GM12874 (cell line): ENCODE measurements at regions not wholly inside any gene's neighbourhood (a gene's known extent, or its start where the extent isn't known, plus 50 kb on each side); places are given as distances from the start of the nearest gene placed in this dataset.

Source experiments
- CTCF ChIP-seq: IDR thresholded peaks from 2 replicates; pipeline ENCODE4 v1.5.1; 2011; ENCODE audit warnings: low read depth, mild to moderate bottlenecking, control low read depth, low read length, moderate library complexity; ENCODE audit not compliant: insufficient read depth

GRCh38 chr19:29268721-29269393 is 55.9 kb upstream of the UQCRFS1 start:
- no peak for TF ChIP-seq CTCF

- no peak for TF ChIP-seq CTCF
These were observed 56.7 kb upstream of the UQCRFS1 start for GRCh38 chr19:29269641-29270040.

DNA sequence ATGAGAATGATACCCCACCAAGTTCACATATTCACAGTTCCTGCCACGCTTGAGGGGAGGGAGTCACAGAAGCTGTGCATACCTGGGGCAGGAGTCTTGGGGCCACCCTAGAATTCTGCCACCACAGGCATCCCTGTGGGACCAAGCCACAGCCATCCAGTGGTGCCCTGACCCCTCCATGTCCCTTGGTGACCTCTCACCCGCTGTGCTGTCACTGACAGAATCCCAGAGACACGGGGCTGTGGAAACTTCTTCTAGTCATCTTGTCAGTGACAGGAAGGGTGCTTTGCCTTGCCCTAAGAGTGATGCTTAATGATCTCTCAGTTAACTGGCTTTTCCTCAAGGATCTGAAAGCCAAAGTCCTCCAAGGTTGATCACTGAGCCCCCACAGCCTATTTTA is 58.4 kb upstream of the UQCRFS1 start:
- TF ChIP-seq CTCF = no peak

DNA sequence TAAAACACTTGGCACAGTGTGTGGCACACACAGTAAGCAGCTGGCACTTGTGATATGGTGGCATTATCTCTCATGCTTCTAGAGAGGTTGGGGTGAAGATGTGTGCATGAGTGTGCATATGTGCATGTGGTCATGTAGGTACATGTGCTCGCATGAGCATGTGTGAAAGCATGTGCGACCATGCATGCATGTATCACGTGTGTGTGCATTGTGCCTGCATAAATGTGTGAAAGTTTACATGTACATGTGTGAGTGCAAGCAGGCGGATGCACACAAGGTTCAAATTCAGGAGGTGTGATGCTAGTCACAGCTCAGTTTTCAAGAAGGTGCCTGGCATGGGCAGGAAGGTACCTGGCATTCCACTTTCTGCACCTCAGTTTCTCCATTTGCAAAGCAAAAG is 59.0 kb upstream of the UQCRFS1 start:
- TF ChIP-seq CTCF = no peak

GRCh38 chr19:29273000-29273640 is 60.2 kb upstream of the UQCRFS1 start:
- no peak for TF ChIP-seq CTCF

DNA sequence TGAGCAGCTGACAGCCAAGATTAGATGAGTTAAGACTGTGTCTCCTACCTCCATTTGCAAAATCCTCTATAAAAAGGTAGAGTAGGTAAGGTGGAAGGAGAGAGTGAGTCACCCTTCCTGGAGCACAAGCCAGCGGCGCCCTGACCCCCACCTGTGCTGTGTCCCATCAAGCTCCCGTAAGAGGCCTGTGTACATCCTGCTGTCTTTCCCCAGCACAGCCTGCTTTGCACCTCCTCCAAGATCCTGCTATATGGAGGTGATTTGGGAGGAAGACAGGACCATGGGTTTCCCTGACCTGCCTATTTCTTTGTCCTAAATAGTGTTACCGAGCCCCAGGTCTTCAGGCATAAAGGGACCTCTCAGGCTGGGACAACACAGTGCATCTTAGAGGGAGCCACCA is 62.3 kb upstream of the UQCRFS1 start:
- no peak for TF ChIP-seq CTCF

- TF ChIP-seq CTCF = no peak
These were observed 64.2 kb upstream of the UQCRFS1 start for GRCh38 chr19:29277102-29277501.
